ENCODE measurements at regions not wholly inside any gene's neighbourhood (a gene's known extent, or its start where the extent isn't known, plus 50 kb on each side); places are given as distances from the start of the nearest gene placed in this dataset.

GRCh38 chr2:157052685-157053224 lies 204.8 kb upstream of the GALNT5 start:
- no peak for DNase-seq (ENCODE audit: low read depth in 1 of 2, low spot score in 1 of 2)

- DNase-seq (ENCODE audit: low read depth in 1 of 2, low spot score in 1 of 2), result no peak
Observed at GRCh38 chr2:157053876-157054275, 203.6 kb upstream of the GALNT5 start.

GRCh38 chr2:157055660-157056199 lies 201.8 kb upstream of the GALNT5 start:
- DNase-seq (ENCODE audit: low read depth in 1 of 2, low spot score in 1 of 2), result no peak

GRCh38 chr2:157056200-157056676 lies 201.3 kb upstream of the GALNT5 start:
- DNase-seq (ENCODE audit: low read depth in 1 of 2, low spot score in 1 of 2), result no peak

- DNase-seq (ENCODE audit: low read depth in 1 of 2, low spot score in 1 of 2), result no peak
Observed at GRCh38 chr2:157058161-157058560, 199.3 kb upstream of the GALNT5 start.

- DNase-seq (ENCODE audit: low read depth in 1 of 2, low spot score in 1 of 2), result no peak
Observed at GRCh38 chr2:157059036-157059435, 198.5 kb upstream of the GALNT5 start.

- no peak for DNase-seq (ENCODE audit: low read depth in 1 of 2, low spot score in 1 of 2)
Observed at GRCh38 chr2:157061799-157062198, 195.7 kb upstream of the GALNT5 start.

GRCh38 chr2:157067562-157067961 lies 189.9 kb upstream of the GALNT5 start:
- no peak for DNase-seq (ENCODE audit: low read depth in 1 of 2, low spot score in 1 of 2)

GRCh38 chr2:157068237-157068636 lies 189.3 kb upstream of the GALNT5 start:
- no peak for DNase-seq (ENCODE audit: low read depth in 1 of 2, low spot score in 1 of 2)

GRCh38 chr2:157075924-157076323 lies 181.6 kb upstream of the GALNT5 start:
- DNase-seq (ENCODE audit: low read depth in 1 of 2, low spot score in 1 of 2), result no peak

GRCh38 chr2:157076526-157077161 lies 180.9 kb upstream of the GALNT5 start:
- DNase-seq (ENCODE audit: low read depth in 1 of 2, low spot score in 1 of 2), result no peak

GRCh38 chr2:157077753-157078350 lies 179.7 kb upstream of the GALNT5 start:
- no peak for DNase-seq (ENCODE audit: low read depth in 1 of 2, low spot score in 1 of 2)

- DNase-seq (ENCODE audit: low read depth in 1 of 2, low spot score in 1 of 2), result no peak
Observed at GRCh38 chr2:157082950-157083349, 174.6 kb upstream of the GALNT5 start.

GRCh38 chr2:157085522-157085921 lies 172.0 kb upstream of the GALNT5 start:
- DNase-seq (ENCODE audit: low read depth in 1 of 2, low spot score in 1 of 2), result no peak

GRCh38 chr2:157087373-157088002 lies 170.0 kb upstream of the GALNT5 start:
- DNase-seq (ENCODE audit: low read depth in 1 of 2, low spot score in 1 of 2), result no peak

GRCh38 chr2:157093666-157094065 lies 163.8 kb upstream of the GALNT5 start:
- no peak for DNase-seq (ENCODE audit: low read depth in 1 of 2, low spot score in 1 of 2)

GRCh38 chr2:157105372-157105771 lies 152.1 kb upstream of the GALNT5 start:
- DNase-seq (ENCODE audit: low read depth in 1 of 2, low spot score in 1 of 2), result no peak

- no peak for DNase-seq (ENCODE audit: low read depth in 1 of 2, low spot score in 1 of 2)
Observed at GRCh38 chr2:157106950-157107349, 150.6 kb upstream of the GALNT5 start.

GRCh38 chr2:157107460-157107859 lies 150.0 kb upstream of the GALNT5 start:
- DNase-seq (ENCODE audit: low read depth in 1 of 2, low spot score in 1 of 2), result no peak

- DNase-seq (ENCODE audit: low read depth in 1 of 2, low spot score in 1 of 2), result no peak
Observed at GRCh38 chr2:157107877-157108276, 149.6 kb upstream of the GALNT5 start.

- DNase-seq (ENCODE audit: low read depth in 1 of 2, low spot score in 1 of 2), result no peak
Observed at GRCh38 chr2:157122776-157123175, 134.7 kb upstream of the GALNT5 start.

- no peak for DNase-seq (ENCODE audit: low read depth in 1 of 2, low spot score in 1 of 2)
Observed at GRCh38 chr2:157124731-157125130, 132.8 kb upstream of the GALNT5 start.
